MM.1S (cell line): ENCODE measurements at regions not wholly inside any gene's neighbourhood (a gene's known extent, or its start where the extent isn't known, plus 50 kb on each side); places are given as distances from the start of the nearest gene placed in this dataset.

Source experiments
- EZH2 ChIP-seq: fragments of 300-600 bp; sonication (generic); optimal IDR thresholded peaks from 2 replicates; pipeline ENCODE3; 2017; ENCODE audit warnings: low read depth, mild to moderate bottlenecking, antibody characterized with exemption, low read length, mixed read lengths
- TF ChIP-seq, protein P1 (sequence below): fragments of 300-600 bp; sonication (generic); IDR thresholded peaks from 2 replicates; pipeline ENCODE4 v1.5.1; 2016; ENCODE audit warnings: antibody characterized with exemption, low read length, mixed read lengths

DNA sequence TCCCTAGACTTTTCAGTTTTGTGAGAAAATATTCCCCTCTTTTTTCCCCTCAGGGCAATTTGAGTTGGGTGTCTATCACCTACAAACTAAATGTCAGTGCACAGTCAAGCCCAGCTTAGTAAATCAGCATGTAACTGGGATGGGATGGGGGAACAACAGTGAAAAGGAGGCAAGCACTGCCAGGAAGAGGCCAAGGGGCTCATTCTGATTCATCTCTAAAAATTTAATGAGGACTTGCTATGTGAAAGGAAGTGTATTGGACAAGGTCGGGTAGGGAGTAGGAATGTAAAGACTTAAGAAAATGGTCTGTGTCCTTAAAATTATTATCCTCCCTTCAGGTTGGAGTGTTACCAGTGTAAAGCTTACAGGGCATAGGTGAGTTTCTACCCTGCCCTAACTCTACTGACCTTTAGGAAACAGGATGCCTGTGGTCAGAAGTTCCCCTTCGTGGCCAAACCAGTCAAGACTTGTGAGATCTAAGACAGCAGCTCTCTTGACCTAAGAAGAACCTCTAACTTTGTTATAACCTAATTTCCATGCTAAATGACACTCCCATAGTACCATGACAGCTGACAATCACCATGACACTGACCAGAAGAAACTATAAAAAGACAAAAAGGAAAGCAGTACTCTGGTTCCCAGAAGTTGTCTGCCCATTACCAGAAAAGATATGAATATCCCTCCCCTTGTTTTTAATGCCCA, 194.4 kb upstream of the LDB2 start:
- TF ChIP-seq, protein P1, sequence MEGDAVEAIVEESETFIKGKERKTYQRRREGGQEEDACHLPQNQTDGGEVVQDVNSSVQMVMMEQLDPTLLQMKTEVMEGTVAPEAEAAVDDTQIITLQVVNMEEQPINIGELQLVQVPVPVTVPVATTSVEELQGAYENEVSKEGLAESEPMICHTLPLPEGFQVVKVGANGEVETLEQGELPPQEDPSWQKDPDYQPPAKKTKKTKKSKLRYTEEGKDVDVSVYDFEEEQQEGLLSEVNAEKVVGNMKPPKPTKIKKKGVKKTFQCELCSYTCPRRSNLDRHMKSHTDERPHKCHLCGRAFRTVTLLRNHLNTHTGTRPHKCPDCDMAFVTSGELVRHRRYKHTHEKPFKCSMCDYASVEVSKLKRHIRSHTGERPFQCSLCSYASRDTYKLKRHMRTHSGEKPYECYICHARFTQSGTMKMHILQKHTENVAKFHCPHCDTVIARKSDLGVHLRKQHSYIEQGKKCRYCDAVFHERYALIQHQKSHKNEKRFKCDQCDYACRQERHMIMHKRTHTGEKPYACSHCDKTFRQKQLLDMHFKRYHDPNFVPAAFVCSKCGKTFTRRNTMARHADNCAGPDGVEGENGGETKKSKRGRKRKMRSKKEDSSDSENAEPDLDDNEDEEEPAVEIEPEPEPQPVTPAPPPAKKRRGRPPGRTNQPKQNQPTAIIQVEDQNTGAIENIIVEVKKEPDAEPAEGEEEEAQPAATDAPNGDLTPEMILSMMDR: no peak
- no peak for TF ChIP-seq EZH2
